DOHH2 (cell line): ENCODE measurements at regions not wholly inside any gene's neighbourhood (a gene's known extent, or its start where the extent isn't known, plus 50 kb on each side); places are given as distances from the start of the nearest gene placed in this dataset.

Experiments
- H3F3A ChIP-seq: fragments of 200-600 bp; sonication (generic), shearing (Covaris generic); 2 replicates; pipeline ENCODE4 v1.6.0; 2016; ENCODE audit warnings: antibody characterized with exemption, mild to moderate bottlenecking; ENCODE audit not compliant: control insufficient read depth, insufficient read depth
- H3K27ac ChIP-seq: fragments of 200-600 bp; sonication (generic); 2 replicates; pipeline ENCODE4 v1.5.1; 2014; ENCODE audit warnings: low read depth, mild to moderate bottlenecking, low read length, moderate library complexity
- H3K27me3 ChIP-seq: fragments of 200-600 bp; sonication (generic); 2 replicates; pipeline ENCODE4 v1.6.1; 2014; ENCODE audit warnings: mild to moderate bottlenecking, low read length, mixed read lengths; ENCODE audit not compliant: control insufficient read depth
- H3K36me3 ChIP-seq: fragments of 200-600 bp; sonication (generic); 2 replicates; pipeline ENCODE4 v1.6.1; 2014; ENCODE audit warnings: mild to moderate bottlenecking, low read length, moderate library complexity, mixed read lengths; ENCODE audit not compliant: control insufficient read depth
- H3K4me1 ChIP-seq: fragments of 200-600 bp; sonication (generic); 2 replicates; pipeline ENCODE4 v1.6.1; 2014; ENCODE audit warnings: mild to moderate bottlenecking, low read length, mixed read lengths; ENCODE audit not compliant: control insufficient read depth
- H3K4me2 ChIP-seq: fragments of 200-600 bp; sonication (generic); 2 replicates; pipeline ENCODE4 v1.6.0; 2014; ENCODE audit warnings: mild to moderate bottlenecking, low read length, moderate library complexity
- H3K4me3 ChIP-seq: fragments of 200-600 bp; sonication (generic); 2 replicates; pipeline ENCODE4 v1.5.1; 2014; ENCODE audit warnings: mild to moderate bottlenecking, low read length, mixed read lengths
- H3K79me2 ChIP-seq: fragments of 200-600 bp; sonication (generic); 2 replicates; pipeline ENCODE4 v1.6.1; 2014; ENCODE audit warnings: mild to moderate bottlenecking, low read length, mixed read lengths; ENCODE audit not compliant: control insufficient read depth
- H3K9me2 ChIP-seq: fragments of 200-600 bp; sonication (generic); replicated peaks from 2 replicates; pipeline ENCODE4 v1.6.1; 2014; ENCODE audit warnings: mild to moderate bottlenecking, low read length, mixed read lengths; ENCODE audit not compliant: control insufficient read depth
- H3K9me3 ChIP-seq: fragments of 200-600 bp; sonication (generic); 2 replicates; pipeline ENCODE4 v1.6.1; 2014; ENCODE audit warnings: antibody characterized with exemption, low read length, mixed read lengths; ENCODE audit not compliant: control insufficient read depth, insufficient read depth
- H4K20me1 ChIP-seq: fragments of 200-600 bp; sonication (generic); 2 replicates; pipeline ENCODE4 v1.6.0; 2014; ENCODE audit warnings: low read depth, mild to moderate bottlenecking, antibody characterized with exemption, low read length, moderate library complexity; ENCODE audit not compliant: control insufficient read depth, insufficient read depth
- CTCF ChIP-seq: fragments of 200-600 bp; sonication (generic); IDR thresholded peaks from one replicate; pipeline ENCODE4 v1.5.1; 2014; ENCODE audit warnings: antibody characterized with exemption, mild to moderate bottlenecking, low read depth, low read length; ENCODE audit not compliant: poor library complexity, severe bottlenecking
- EZH2phosphoT487 ChIP-seq: fragments of 200-600 bp; sonication (generic); IDR thresholded peaks from 2 replicates; pipeline ENCODE4 v1.6.1; 2017; ENCODE audit warnings: borderline replicate concordance, mild to moderate bottlenecking, antibody characterized with exemption, low read length, moderate library complexity, mixed read lengths

GRCh38 chr11:100550912-100551632 is 136.0 kb upstream of the ARHGAP42 start:
- H3K79me2 ChIP-seq = no peaks in the 10 kb centered on the region
- H3K4me2 ChIP-seq = no peak overlapping the region
- no peaks in the 10 kb centered on the region for H3F3A ChIP-seq
- no peak overlapping the region for H3K4me3 ChIP-seq
- H3K4me1 ChIP-seq = no peaks in the 10 kb centered on the region
- no peaks in the 10 kb centered on the region for H3K9me2 ChIP-seq
- H3K9me3 ChIP-seq = no peaks in the 10 kb centered on the region
- no peaks in the 10 kb centered on the region for H4K20me1 ChIP-seq
- no peak overlapping the region for H3K27ac ChIP-seq
- TF ChIP-seq EZH2phosphoT487 (no peak), CTCF (no peak)
- no peaks in the 10 kb centered on the region for H3K36me3 ChIP-seq
- no peaks in the 10 kb centered on the region for H3K27me3 ChIP-seq

GRCh38 chr11:100555931-100556330 is 131.2 kb upstream of the ARHGAP42 start:
- no peaks in the 10 kb centered on the region for H3K27me3 ChIP-seq

GRCh38 chr11:100556781-100557180 is 130.3 kb upstream of the ARHGAP42 start:
- no peaks in the 10 kb centered on the region for H3K4me1 ChIP-seq
- no peaks in the 10 kb centered on the region for H3K27me3 ChIP-seq
- no peaks in the 10 kb centered on the region for H3F3A ChIP-seq
- H3K4me3 ChIP-seq = no peak overlapping the region
- H4K20me1 ChIP-seq = no peaks in the 10 kb centered on the region
- H3K9me2 ChIP-seq = no peaks in the 10 kb centered on the region
- no peaks in the 10 kb centered on the region for H3K9me3 ChIP-seq
- no peaks in the 10 kb centered on the region for H3K36me3 ChIP-seq
- no peak overlapping the region for H3K4me2 ChIP-seq
- no peak overlapping the region for H3K27ac ChIP-seq
- H3K79me2 ChIP-seq = no peaks in the 10 kb centered on the region
- TF ChIP-seq EZH2phosphoT487 (no peak), CTCF (no peak)

More at GRCh38 chr11:100555931-100556330, 131.2 kb upstream of the ARHGAP42 start:
- H3K79me2 ChIP-seq = no peaks in the 10 kb centered on the region
- H4K20me1 ChIP-seq = no peaks in the 10 kb centered on the region
- H3K4me1 ChIP-seq = no peaks in the 10 kb centered on the region
- H3K9me2 ChIP-seq = no peaks in the 10 kb centered on the region
- H3K9me3 ChIP-seq = no peaks in the 10 kb centered on the region
- no peak overlapping the region for H3K27ac ChIP-seq
- no peak for TF ChIP-seq CTCF
- TF ChIP-seq EZH2phosphoT487 = no peak
- no peak overlapping the region for H3K4me3 ChIP-seq
- H3K4me2 ChIP-seq = no peak overlapping the region
- H3K36me3 ChIP-seq = no peaks in the 10 kb centered on the region
- no peaks in the 10 kb centered on the region for H3F3A ChIP-seq
